Activated CD8-positive, alpha-beta memory T cell treated with anti-CD3 and anti-CD28 coated beads, Interleukin-2, amount 50 U/mL, for 24 hours (primary cell): ENCODE measurements at regions not wholly inside any gene's neighbourhood (a gene's known extent, or its start where the extent isn't known, plus 50 kb on each side); places are given as distances from the start of the nearest gene placed in this dataset.

Experiments used
- DNase-seq: peaks from one replicate; pipeline ENCODE4 v3.0.0-alpha.2; 2020; ENCODE audit errors: extremely low read depth

DNA sequence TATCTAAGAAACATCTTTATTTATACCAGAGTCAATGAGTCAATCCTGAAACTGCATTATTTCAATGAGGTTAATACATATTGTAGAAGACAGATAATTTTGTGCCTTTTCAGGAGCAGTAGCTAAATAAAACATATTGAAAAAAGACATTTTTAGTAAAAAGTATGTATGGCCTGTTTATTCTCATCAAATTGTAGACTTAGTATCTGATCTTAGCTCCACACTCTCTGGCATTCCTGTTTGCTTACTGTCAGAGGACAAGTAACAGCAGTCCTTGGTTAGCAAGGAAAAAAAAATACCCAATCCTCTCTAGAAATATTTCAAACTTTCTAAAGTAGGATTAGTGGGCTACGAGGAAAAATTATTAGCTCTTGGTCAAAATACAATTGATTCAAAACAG lies 50.5 kb upstream of the GUCY1A1 start:
- DNase-seq = no peak

DNA sequence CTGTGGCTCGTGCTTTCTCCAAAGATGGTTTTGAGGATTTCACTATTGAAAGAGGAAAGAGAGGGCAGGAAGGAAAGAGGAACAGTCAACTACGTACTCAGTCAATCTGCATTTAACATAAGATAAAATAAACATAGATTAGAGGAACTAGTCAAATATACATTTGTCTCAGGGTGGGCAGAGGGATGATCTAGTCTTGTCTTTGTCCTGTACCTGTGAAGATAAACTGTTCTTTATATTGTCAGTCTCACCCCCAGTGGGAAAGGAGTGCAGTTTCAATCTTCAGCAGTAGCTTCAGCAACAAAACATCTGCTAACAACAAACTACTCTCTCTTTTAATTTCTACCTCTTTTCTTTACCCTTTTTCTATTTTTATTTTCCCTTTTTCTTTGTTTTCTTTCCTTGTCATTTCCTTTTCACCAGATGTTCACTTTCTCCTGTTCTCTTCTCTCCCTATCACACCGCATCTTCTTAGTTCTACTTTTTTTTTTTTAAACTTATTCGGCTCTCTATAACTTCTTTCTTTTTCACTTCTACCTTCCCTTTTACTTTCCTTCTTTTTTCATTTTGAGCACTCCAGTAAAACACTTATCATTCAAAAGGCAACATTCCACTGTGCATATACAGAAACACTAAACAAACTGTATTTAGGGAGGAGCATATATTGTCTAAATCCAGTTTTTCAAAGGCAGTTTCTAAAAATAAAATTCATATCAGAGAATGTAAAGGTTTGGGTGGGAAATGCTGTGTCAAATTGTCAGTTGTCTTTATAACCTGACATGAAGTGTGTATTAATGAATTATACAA lies 51.4 kb upstream of the GUCY1A1 start:
- no peak for DNase-seq

DNA sequence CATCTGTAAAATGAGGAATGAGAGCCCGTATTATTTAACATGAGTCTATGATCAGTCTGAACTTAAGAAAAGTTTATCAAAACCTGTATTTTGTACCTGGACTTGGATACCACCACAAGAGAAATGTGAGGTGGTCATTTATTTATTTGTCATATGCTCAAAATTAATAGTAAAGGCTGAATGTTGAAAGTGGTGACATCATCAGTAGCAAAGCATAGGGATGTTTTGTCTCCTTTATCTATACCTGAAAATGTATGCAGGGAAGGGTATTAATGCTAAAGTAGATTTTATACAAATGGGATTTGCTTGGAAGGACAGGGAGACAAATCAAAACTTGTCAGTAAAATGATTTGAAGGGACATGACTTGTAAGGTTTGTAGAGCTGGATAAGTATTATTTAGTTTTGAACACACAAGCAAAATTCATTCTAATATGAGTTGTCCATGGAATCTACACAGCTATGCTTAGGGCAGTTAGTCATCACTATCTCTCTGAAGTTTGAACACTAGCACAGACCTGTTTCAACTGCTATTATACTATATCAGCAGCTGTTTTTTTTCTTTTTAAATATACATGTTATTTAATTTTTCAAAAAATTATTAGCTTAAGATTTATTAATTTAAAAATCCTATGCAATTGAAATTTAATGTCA lies 52.4 kb upstream of the GUCY1A1 start:
- no peak for DNase-seq

DNA sequence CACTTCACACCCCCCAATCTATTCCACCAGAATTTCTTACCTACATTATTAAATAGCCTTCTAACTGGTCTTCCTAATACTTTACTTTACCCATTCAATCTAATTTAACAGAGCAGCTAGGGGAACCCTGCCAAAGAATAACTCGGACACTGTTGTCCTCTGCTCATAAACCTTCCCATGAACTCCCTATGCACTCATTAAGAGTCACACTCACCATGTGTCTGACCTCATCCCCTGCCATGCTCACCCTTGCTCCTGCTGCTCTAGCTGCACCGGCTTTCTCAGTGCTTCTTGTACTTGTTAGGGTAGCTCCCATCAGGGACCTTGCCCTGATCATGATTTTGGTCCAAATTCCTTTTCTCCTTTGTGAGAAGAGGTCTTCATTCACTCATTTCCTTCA lies 54.6 kb upstream of the GUCY1A1 start:
- no peak for DNase-seq

DNA sequence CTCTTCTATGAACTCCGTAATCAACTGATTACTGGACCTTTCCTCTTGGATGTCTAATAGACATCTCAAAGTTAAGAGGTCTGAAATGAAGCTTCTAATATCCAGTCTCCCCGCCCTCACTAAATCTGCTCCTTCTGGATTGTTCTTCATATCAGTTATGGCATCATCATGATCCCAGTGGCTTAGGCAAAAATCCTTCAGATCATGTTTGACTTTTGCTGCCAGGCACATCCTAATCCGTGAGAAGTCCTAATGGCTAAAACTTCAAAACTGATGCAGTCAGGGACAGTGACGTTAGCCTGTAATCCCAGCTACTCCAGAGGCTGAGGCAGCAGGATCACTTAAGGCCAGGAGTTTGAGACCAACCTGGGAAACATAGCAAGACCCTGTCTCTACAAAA lies 55.1 kb upstream of the GUCY1A1 start:
- no peak for DNase-seq

DNA sequence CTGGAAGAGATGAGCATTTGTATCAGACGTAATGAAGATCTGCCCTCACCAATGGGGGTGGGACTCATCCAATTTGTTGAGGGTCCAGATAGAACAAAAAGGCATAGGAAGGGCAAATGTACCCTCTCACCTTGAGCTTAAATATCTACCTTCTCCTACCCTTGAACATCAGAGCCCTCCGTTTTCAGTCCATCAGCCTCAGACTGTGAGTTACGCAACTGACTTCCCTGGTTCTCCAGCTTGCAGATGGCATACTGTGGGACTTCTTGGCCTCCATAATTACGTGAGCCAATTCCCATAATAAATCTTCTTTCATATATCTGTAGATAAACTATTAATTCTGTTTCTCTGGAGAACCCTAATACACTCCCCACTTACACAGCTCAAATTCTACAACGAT lies 56.5 kb upstream of the GUCY1A1 start:
- DNase-seq = no peak

DNA sequence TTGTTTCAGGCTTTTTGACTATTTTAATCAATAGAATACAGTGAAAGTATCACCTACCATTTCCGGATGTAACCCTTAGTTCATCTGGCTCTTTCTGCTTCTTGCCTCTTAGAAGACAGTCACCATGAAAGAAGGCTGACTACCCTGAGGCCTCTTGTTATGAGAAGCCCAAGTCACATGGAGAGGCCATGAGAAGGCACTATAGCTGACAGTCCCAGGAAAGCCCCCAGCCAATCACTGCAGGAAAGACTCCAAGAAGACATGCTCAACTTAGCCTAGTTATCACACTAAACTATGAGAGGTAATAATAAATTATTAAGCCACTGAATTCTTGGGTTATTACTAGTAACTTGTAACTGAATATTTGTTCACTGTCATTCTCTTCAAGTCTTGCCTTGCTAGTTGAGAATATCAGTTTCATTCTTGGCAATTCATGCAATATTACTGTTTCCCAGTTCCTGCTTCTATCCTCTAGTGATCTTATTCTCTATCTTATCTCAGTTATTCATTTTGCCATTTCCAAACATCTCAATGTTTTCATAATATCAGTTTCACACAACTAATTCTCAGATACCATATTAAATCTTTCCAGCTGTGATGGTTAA lies 57.1 kb upstream of the GUCY1A1 start:
- DNase-seq = no peak

DNA sequence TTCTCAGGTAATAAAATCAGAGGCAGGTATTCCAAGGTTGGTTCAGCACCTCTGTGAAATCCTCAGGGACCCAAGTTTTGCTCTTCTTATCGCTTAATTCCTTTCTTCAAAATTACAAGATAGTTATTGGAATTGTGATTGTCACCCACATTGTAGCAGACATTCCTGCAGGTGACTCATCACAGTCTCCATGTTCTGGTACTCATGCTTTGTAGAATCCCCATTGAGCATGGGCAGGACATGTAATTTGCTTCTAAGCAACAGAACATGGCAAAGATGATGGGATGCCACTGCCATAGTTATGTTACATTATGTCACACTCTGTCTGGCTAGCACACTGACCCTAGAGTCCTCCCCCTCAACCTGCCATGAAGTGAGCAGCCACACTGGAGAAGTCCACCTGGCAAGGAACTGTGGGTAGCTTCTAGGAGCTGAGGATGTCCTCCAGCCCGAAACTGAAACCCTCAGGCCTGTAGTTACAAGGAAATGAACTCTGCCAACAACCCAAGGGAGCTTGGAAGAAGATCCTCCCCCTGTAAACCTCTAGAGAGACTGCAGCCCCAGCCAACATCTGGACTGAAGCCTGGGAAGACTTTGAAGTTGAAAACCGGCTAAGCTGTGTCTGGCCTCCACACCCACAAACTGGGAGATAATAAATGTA lies 58.3 kb upstream of the GUCY1A1 start:
- no peak for DNase-seq

DNA sequence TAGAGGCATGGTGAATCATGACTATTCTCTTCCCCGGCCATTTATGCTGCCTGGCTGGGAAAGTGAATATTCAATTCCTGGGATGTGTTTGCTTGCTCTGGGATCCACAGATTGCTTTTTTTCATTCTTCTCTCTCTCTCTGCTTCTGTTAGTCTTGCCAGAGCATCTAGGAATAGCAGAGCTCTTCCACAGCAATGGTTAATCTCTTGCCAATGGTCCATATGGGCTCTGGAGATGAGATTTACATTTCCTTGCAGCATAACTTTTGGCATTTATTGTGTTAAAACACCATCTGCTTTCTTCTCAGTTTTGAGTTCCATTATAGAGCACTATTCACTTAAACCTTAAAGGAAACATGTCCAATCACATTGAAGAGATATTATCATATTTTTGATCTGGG lies 59.2 kb upstream of the GUCY1A1 start:
- DNase-seq = no peak

DNA sequence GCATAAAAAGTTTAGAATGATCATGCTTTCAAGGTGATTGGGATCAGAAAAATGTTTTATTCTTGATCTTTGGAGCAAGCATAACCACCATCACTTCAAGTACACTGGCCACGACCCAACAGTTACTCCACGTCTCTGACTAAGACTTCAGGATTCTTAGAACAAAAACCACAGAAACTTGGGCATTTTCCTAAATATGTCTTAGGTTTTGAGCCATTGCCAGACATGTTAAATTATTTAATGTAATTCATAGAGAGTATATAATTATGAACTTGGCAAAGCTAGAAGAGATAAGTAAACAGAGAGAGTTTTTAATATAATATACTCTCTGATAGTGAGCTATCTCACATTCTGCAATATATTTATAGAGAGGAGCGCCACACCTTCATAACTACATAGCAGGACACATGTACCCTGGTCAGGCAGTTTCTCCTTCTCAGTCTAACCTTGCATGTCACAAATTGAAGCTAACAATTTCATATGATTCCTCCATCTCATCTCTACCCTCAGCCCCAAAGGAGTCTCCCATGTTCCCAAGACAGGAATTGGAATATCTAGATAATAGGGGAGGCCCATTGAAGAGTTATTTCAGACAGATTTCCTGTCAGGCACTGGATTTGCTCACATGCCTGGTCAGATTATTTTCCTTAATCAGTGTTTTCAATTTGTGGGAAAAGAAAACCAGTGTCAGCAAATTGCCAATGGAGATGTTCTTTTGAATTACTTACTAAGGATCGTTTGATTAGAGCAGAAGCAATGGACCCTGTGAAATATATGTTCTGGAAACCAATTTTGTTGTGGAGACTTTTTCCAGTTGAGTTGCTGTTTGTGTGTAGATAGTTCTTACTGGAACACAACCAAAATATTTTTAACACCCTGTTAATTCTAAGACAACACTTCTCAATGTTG lies 61.7 kb upstream of the GUCY1A1 start:
- no peak for DNase-seq

DNA sequence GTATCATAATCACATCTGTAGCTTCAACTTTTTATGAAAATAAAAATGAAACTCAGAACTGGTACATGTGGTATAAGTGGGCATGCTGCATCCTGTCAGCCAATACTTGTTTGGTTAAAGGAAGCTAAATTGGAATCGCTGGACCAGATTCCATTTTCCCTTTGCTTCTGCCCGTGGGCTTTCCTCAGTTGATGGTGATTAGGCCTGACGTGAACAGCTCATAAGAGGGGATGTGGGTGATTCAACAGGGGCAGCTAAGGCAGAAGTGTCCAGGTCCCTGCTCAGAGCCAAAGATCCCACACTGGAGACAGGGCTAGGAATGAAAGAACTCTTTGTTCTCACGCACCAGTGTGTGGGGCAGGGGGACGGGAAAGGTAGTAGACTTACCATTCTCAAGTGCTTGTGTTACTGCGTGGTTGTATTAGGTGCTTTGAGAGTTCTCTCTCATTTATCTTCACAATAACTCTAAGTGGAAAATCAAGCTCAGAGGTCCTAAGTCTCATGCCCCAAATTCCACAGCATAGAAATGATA lies 63.2 kb upstream of the GUCY1A1 start:
- DNase-seq = no peak

DNA sequence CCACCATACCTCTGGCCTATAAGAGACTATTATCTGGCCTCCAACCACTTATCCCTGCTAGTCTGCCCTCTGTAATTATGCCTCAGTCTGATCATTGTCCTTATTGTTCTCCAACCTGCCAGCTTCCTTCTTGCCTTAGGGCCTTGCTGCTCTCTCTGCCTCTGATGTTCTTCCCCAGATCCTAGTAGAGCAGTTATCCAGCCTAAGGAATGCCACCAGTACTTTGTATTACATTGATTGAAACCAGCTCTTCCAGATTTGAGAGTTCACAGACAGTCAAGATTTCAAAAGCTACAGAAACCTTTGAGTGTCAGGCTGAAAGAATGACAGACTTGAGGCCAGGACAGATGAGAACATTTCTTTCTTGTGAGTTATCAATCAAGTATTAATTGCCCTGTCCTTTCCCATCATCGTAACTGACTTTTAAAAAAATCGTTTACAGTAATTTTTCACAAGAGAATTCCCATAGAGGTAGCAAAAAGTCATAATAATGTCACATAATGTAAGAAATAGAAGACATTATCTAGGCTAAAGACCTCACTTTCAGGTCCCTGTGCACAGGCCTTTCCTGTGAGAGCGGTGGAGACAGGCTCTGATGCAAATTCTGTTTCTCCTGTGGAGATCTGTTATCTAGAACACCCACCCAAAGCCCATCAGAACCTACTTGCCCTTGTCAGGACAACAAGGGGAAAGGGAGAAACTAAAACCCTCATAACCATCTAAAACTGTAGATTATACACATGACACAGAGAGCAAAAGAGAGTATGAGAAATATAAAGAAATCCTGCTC lies 64.1 kb upstream of the GUCY1A1 start:
- no peak for DNase-seq

DNA sequence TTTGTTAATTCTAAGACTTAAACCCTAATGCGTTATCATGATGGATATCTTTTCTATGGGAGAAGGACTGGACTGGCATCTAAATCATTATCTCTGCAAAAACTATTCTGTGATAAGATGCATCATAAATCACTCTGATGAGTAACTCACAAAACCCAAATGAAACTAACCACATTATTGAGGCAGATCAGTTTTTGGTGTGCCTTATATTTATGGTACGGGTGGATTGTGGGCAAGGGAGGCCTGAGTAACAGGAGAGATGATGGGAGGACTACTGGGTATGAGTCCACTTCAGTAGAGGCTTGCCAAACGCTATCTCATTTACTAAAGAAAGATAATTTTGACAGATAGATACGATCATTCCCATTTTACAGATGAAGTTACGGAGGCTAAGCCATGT lies 66.4 kb upstream of the GUCY1A1 start:
- no peak for DNase-seq

DNA sequence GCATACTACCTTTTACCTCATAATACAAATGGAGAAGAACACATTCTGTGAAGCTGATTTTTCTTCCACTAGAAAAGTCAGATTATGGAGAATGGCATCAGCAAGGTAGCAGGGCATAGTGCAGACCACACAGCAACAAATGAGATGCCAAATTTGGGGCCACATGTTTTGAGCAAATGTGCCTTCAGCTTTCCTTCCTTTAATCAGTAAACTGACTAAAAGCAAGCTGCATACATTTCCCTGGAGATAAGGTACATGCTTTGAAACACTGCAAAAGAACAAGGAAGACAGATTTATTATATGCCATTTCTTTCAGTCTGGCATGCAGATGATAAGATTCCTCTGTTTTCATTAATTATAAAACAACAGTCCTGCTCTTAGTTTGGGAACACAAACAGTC lies 67.1 kb upstream of the GUCY1A1 start:
- no peak for DNase-seq

DNA sequence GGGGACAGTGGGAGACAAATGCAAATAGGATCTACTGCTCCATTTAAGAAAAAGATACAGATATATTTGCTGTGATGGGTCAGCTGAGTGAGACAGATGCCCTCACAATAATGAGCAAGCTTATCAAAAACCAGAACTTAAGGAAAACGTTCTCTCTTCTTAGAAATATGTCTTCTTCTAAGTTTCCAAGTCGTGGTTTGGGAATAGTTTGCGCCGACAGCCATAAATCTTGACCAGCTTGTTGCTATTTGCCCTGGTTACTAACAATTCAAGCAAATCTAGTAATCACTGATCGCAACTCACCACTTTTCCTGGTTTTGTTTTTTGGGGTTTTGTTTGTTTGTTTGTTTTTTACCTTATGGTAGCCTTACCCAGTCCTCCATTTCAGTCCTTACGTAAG lies 67.6 kb upstream of the GUCY1A1 start:
- no peak for DNase-seq

DNA sequence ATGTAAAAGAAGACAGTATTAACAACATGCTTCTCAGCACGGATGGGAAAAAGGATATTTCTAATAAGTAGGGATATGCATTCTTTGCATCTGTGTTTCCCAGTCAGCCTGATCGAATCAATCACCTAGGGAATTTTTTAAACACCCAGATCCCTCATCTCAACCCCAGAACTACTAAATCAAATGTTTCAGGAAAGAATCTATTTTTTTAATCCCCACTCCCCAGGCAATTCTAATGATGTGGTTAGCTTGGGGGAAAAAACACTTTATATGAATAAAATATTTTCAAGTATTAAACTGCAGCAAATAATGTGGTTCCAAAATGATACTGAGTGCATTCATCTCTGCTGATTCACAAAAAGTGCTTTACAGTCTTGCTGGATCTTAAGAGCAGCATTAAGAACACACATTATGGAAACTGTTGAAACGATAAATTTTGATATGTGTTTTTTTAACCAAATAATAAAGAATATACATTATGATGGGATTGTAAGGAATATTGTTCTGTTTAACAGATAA lies 68.7 kb upstream of the GUCY1A1 start:
- DNase-seq = no peak

DNA sequence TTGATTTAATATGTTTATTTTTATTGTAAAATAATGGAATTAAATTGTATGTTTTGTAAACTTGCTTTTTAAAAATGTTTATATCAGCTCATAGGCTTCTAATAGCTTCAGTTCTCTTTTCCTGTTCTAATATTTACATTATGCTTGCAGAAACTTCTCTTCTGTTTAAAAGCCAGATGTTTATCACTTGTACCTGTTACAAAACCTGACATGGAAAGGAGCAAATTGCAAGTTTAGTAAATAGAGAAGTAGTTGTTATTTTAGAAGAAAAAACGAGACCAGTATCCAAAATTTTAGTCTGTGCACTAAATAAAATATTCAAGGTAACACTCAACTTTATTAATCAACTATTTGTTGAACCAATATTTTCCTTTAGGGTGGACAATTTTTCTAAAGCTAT lies 69.4 kb upstream of the GUCY1A1 start:
- no peak for DNase-seq

DNA sequence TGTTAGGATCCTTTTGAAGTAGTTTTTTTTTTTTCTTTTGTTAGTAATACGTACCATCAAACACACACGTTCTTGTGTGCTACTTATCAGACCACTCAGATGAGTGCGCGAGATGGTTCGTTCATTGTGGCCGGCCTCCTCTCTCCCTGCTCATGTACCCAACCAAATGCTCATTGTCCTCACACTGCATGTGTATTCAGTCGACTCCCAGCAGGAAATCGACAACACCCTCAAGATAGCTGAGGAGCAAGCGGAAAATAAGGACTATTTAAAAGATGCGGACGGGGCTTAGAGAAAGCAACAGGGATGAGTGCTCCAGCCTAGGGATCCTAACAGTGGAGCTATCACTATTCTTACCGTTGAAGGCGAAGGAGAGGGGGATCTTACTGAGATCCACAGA lies 72.9 kb upstream of the GUCY1A1 start:
- no peak for DNase-seq

DNA sequence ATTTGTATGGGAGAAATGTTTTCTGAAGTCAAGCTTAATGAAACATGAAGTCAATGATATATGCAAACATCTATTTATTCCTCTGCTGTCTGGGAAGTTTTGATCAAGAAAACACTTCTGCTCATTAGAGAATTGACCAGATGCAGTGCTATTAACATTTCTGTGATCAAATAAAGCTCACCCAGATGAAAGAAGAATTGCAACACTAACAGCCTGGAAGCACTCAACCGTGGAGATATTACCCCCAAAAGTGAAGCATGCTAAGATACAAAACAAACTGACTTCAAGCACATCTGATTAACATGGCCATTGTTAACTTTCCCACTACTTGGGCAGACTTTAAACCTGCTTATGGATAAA lies 73.7 kb upstream of the GUCY1A1 start:
- no peak for DNase-seq

DNA sequence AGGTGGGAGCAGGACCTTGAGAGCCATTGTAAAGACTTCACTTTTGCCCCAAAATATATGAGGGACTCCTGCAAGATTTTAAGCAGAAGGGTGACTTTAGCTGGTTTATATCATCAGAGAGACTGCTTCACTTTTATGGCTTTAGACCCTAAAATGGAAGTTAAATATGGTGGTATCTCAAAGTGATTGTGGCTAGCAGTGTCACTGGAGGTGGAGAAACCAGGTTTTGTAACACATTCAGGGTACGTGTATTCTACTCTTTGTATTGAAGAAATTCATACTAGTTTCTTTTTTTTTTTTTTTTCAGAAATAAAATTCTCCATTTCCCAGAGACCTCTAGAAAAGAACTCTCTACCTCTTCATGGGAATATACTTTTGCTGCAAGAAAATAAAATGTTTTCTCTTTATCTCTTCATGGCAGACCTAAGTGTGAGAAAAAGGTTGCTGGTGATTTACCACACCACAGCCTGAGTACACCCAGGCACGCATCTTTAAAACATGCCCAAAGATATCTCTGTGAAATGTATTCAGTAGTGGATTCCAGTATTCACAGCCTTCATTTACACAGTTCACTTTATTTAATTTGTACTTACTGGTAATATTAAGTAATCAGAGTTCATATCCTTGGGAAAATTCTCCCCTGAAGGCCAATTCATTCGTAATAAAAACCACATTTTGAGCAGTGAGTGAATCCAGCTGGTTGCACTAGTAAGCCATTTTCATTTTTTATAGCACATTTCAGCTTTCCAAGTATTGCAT lies 74.3 kb upstream of the GUCY1A1 start:
- DNase-seq = no peak
